ENCODE measurements at regions not wholly inside any gene's neighbourhood (a gene's known extent, or its start where the extent isn't known, plus 50 kb on each side); places are given as distances from the start of the nearest gene placed in this dataset.

- TF ChIP-seq, protein P1, sequence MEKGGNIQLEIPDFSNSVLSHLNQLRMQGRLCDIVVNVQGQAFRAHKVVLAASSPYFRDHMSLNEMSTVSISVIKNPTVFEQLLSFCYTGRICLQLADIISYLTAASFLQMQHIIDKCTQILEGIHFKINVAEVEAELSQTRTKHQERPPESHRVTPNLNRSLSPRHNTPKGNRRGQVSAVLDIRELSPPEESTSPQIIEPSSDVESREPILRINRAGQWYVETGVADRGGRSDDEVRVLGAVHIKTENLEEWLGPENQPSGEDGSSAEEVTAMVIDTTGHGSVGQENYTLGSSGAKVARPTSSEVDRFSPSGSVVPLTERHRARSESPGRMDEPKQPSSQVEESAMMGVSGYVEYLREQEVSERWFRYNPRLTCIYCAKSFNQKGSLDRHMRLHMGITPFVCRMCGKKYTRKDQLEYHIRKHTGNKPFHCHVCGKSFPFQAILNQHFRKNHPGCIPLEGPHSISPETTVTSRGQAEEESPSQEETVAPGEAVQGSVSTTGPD (CRISPR knock-in tag; IDR thresholded peaks at IDR 0.05): no peak
- TF ChIP-seq ZNF367 (CRISPR knock-in tag; IDR thresholded peaks at IDR 0.05; ENCODE audit: borderline replicate concordance) (no peak), RAD51 (IDR thresholded peaks at IDR 0.05; ENCODE audit: borderline replicate concordance) (no peak), PAX8 (CRISPR knock-in tag; IDR thresholded peaks at IDR 0.05; ENCODE audit: borderline replicate concordance) (no peak), FOXA3 (CRISPR knock-in tag; IDR thresholded peaks at IDR 0.05) (no peak), ZSCAN20 (CRISPR knock-in tag; IDR thresholded peaks at IDR 0.05; ENCODE audit: borderline replicate concordance) (no peak), SRY (CRISPR knock-in tag; IDR thresholded peaks at IDR 0.05) (no peak)
Measured at GRCh38 chr15:87213626-87214025, 1042.9 kb downstream of the NTRK3 start (continued).

- Histone ChIP-seq H4K20me1 (ENCODE audit: insufficient read depth, low read length) (no peaks in the 10 kb centered on the region), H3K9ac (ENCODE audit: insufficient read depth, low read depth, low read length) (no peak overlapping the region), H3K4me1 (ENCODE audit: insufficient read depth, low read length) (no peaks in the 10 kb centered on the region), H3K79me2 (ENCODE audit: insufficient read depth, low read length) (no peaks in the 10 kb centered on the region), H3K9me3 (ENCODE audit: low read length) (peaks cover 97% of the 10 kb centered on the region), H3K27me3 (ENCODE audit: control insufficient read depth in 1 of 2, insufficient read depth in 2 of 2, low read length in 2 of 2) (no peaks in the 10 kb centered on the region), H3K36me3 (replicated peaks in 1 of 2; ENCODE audit: control insufficient read depth in 1 of 2, insufficient read depth in 2 of 2, low read length in 2 of 2) (no peaks in the 10 kb centered on the region), H2AFZ (ENCODE audit: low read length) (no peak overlapping the region), H3K4me2 (ENCODE audit: low read depth, low read length) (no peak overlapping the region), H3K4me3 (replicated peaks in 1 of 3; ENCODE audit: insufficient read depth in 1 of 3, low read depth in 2 of 3, low read length in 3 of 3) (no peak overlapping the region), H3K27ac (ENCODE audit: extremely low read length, insufficient read depth, low read length) (no peak overlapping the region)
- no peak for FAIRE-seq
- ATAC-seq: no peak
- 2% methylated on average over 4 of the region's 4 CpGs for WGBS (ENCODE audit: low lambda C conversion rate)
- POLR2A ChIA-PET: no interaction called here
- no peak for DNase-seq (ENCODE audit: low spot score)
- no TSS peak for BruUV-seq (replicated peaks)
- CTCF ChIA-PET (ENCODE audit: low intra/inter-chr PET ratio, low total read pairs): no interaction called here
- in situ Hi-C loops (cut with HindIII; ENCODE audit: extremely low pct_ligation_motif_present, low pct_unique_long_range_greater_than_20kb) (no loop called here), intact Hi-C loops (cut with micrococcal nuclease; ENCODE audit: unreplicated experiment) (no loop called here)
- TF ChIP-seq KDM1A (CRISPR knock-in tag; IDR thresholded peaks at IDR 0.05): no peak
- TF ChIP-seq TCF7 (IDR thresholded peaks at IDR 0.05; ENCODE audit: low read depth): no peak
- no peak for TF ChIP-seq CENPX (CRISPR knock-in tag; IDR thresholded peaks at IDR 0.05)
- no peak for TF ChIP-seq SALL2 (CRISPR knock-in tag; IDR thresholded peaks at IDR 0.05)
- no peak for TF ChIP-seq ZNF510 (CRISPR knock-in tag; IDR thresholded peaks at IDR 0.05; ENCODE audit: low read depth)
- TF ChIP-seq ZNF558 (CRISPR knock-in tag; IDR thresholded peaks at IDR 0.05; ENCODE audit: borderline replicate concordance): no peak
- TF ChIP-seq ZNF678 (CRISPR knock-in tag; IDR thresholded peaks at IDR 0.05): no peak
- no peak for TF ChIP-seq ZNF777 (CRISPR knock-in tag; IDR thresholded peaks at IDR 0.05)
- no peak for TF ChIP-seq THAP9 (CRISPR knock-in tag; IDR thresholded peaks at IDR 0.05; ENCODE audit: borderline replicate concordance)
- TF ChIP-seq POLR2AphosphoS2 (IDR thresholded peaks at IDR 0.05; ENCODE audit: low read depth, low read length): no peak
- no peak for TF ChIP-seq ZNF253 (CRISPR knock-in tag; IDR thresholded peaks at IDR 0.05; ENCODE audit: borderline replicate concordance)
- TF ChIP-seq, protein P2, sequence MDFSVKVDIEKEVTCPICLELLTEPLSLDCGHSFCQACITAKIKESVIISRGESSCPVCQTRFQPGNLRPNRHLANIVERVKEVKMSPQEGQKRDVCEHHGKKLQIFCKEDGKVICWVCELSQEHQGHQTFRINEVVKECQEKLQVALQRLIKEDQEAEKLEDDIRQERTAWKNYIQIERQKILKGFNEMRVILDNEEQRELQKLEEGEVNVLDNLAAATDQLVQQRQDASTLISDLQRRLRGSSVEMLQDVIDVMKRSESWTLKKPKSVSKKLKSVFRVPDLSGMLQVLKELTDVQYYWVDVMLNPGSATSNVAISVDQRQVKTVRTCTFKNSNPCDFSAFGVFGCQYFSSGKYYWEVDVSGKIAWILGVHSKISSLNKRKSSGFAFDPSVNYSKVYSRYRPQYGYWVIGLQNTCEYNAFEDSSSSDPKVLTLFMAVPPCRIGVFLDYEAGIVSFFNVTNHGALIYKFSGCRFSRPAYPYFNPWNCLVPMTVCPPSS (IDR thresholded peaks at IDR 0.05): no peak
- no peak for TF ChIP-seq ZBTB3 (CRISPR knock-in tag; IDR thresholded peaks at IDR 0.05; ENCODE audit: borderline replicate concordance, low read depth)
Measured at GRCh38 chr15:87212041-87212440, 1044.5 kb downstream of the NTRK3 start.

Measured in HepG2 (cell line).